A673 (cell line): ENCODE measurements at regions not wholly inside any gene's neighbourhood (a gene's known extent, or its start where the extent isn't known, plus 50 kb on each side); places are given as distances from the start of the nearest gene placed in this dataset.

Experiments used
- CTCF ChIP-seq: fragments of 300-800, 200-600 bp; sonication (generic); conservative IDR thresholded peaks from 2 replicates; pipeline ENCODE4 v1.5.1; 2017; ENCODE audit warnings: low read depth, mild to moderate bottlenecking, antibody characterized with exemption, low read length, moderate library complexity, mixed read lengths
- EZH2 ChIP-seq: fragments of 200-600 bp; sonication (generic); IDR thresholded peaks from 2 replicates; pipeline ENCODE4 v1.6.1; 2017; ENCODE audit warnings: borderline replicate concordance, low read depth, mild to moderate bottlenecking, mixed read lengths, antibody characterized with exemption, low read length; ENCODE audit not compliant: poor library complexity, severe bottlenecking

- TF ChIP-seq CTCF (no peak), EZH2 (no peak)
Observed at GRCh38 chr2:183868153-183868552, 730.2 kb upstream of the ZNF804A start.
